ENCODE measurements at regions not wholly inside any gene's neighbourhood (a gene's known extent, or its start where the extent isn't known, plus 50 kb on each side); places are given as distances from the start of the nearest gene placed in this dataset.
A peak's percentile ranks its signal among the peaks of the same experiment; 100 is the strongest.
"Not testable (repeated sequence)": the region's sequence is repeated elsewhere in the genome, so short reads cannot be mapped to it uniquely, and the experiment has no call there.

DNA sequence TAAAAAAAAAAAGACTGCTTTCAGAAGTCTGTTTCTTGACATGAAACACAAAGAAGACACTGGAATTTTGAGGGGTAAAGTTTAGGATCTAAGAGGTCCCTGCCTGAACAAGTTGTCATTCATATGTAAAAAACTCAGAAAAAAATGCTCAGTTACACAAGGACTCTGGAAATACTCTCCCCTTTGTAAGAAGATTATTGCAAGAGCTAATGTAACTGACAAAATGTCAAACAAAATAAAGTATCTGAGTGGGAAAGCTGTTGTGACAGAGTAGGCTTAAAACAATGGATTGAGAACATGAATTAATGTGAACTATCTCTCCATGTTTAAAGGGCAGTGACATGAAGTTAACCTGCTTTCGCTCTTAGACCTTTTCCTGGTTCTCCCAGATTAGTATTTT lies 416.7 kb upstream of the TYRP1 start:
- no peak overlapping the region for H3K27ac ChIP-seq (ENCODE audit: low read depth, low read length)

DNA sequence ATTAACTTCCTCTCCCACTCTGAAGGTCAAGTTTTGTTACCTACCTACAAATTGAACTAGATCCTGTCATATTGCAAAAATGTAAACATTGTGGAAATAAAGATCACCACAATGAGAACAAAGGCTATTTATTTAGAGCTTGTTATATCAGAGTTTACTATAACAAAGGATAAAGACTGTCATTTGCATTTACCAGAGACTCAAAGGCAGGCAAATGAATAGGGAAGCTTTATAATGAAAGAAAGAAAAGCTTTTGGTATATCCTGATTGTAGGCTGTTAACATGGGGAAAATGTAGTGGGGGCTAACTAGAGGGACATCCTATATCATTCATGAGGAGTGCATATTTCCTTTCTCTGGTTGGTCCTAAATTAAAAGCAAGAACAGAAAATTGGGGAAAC lies 403.5 kb upstream of the TYRP1 start:
- H3K27ac ChIP-seq (ENCODE audit: low read depth, low read length) = no peak overlapping the region
- no peaks in the 10 kb centered on the region for H3K9me3 ChIP-seq (ENCODE audit: control insufficient read depth in 5 of 5, low read length in 5 of 5)
- H3K9ac ChIP-seq (ENCODE audit: low read length in 5 of 5) = no peak overlapping the region
- H3K4me1 ChIP-seq (ENCODE audit: control insufficient read depth in 5 of 5, insufficient read depth in 5 of 5, low read length in 5 of 5) = no peaks in the 10 kb centered on the region
- no peaks in the 10 kb centered on the region for H3K27me3 ChIP-seq (ENCODE audit: control insufficient read depth in 5 of 5, insufficient read depth in 4 of 5, low read length in 5 of 5)
- H3K36me3 ChIP-seq (ENCODE audit: control insufficient read depth in 5 of 5, insufficient read depth in 5 of 5, low read length in 5 of 5) = no peaks in the 10 kb centered on the region
- no peak overlapping the region for H3K4me3 ChIP-seq (ENCODE audit: low read depth in 1 of 5, low read length in 5 of 5)

More for the DNA sequence above, 416.7 kb upstream of the TYRP1 start:
- Histone ChIP-seq H3K4me3 (ENCODE audit: low read depth in 1 of 5, low read length in 5 of 5) (no peak overlapping the region), H3K36me3 (ENCODE audit: control insufficient read depth in 5 of 5, insufficient read depth in 5 of 5, low read length in 5 of 5) (no peaks in the 10 kb centered on the region), H3K27me3 (ENCODE audit: control insufficient read depth in 5 of 5, insufficient read depth in 4 of 5, low read length in 5 of 5) (no peaks in the 10 kb centered on the region), H3K9me3 (ENCODE audit: control insufficient read depth in 5 of 5, low read length in 5 of 5) (no peaks in the 10 kb centered on the region), H3K9ac (ENCODE audit: low read length in 5 of 5) (no peak overlapping the region), H3K4me1 (ENCODE audit: control insufficient read depth in 5 of 5, insufficient read depth in 5 of 5, low read length in 5 of 5) (peaks cover 0 to 2% (median 0%) of the 10 kb centered on the region in 5 donors)

DNA sequence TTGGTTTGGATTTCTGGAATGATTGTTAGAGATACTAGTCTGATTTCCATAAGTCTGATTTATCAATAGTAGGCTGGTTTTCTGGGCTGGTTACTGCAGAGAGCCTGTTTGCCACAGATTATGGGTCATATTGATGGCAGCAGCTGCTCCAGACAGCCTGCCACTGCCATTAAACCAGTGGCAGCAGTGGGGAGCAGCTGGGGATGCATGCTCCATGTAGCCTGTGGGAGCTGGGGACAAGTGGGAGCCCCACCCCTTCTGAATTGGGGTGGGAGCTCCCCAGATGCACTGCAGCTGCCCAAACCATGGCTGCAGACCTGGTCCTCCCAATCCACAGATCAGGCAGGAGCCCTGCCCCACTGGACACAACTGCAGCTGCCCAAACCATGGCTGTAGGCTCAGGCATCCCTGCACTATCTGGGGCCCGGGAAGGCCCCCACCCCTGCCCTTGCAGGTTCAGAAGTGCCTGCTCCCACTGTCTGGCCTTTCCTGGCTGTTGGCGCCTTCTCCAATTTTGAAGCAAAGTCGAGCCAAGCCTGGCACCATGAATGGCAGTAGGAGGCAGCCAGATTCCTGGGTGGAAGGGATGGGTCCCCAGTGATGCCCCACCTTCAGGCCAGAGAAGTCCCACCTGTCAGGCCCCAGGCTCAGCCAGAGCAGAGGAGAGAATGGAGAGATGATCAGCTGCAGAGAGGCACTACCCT lies 402.9 kb upstream of the TYRP1 start:
- Histone ChIP-seq H3K9me3 (ENCODE audit: control insufficient read depth in 5 of 5, low read length in 5 of 5) (no peaks in the 10 kb centered on the region), H3K4me1 (ENCODE audit: control insufficient read depth in 5 of 5, insufficient read depth in 5 of 5, low read length in 5 of 5) (no peaks in the 10 kb centered on the region), H3K27ac (ENCODE audit: low read depth, low read length) (no peak overlapping the region), H3K9ac (ENCODE audit: low read length in 5 of 5) (no peak overlapping the region), H3K36me3 (ENCODE audit: control insufficient read depth in 5 of 5, insufficient read depth in 5 of 5, low read length in 5 of 5) (no peaks in the 10 kb centered on the region), H3K27me3 (ENCODE audit: control insufficient read depth in 5 of 5, insufficient read depth in 4 of 5, low read length in 5 of 5) (no peaks in the 10 kb centered on the region), H3K4me3 (ENCODE audit: low read depth in 1 of 5, low read length in 5 of 5) (no peak overlapping the region)

DNA sequence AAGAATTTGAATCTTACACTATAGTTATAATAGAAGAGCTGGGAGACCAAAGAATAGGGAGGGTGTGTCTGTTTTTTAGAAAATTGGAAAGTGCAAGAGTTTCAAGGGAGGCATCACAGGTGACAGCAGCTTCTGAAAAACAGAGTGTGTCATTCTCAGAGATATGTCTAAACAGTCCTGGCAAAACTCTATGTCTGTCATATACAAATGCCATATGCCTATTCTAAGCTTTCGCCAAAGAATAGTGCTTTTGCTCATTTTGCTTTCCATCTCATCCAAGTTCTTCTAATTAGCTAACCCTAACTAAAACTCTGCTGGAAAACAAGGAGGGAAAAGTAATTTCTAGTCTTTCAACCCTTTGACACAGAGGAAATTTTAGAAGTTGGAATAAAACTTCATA lies 388.0 kb upstream of the TYRP1 start:
- Histone ChIP-seq H3K4me1 (ENCODE audit: control insufficient read depth in 5 of 5, insufficient read depth in 5 of 5, low read length in 5 of 5) (peaks cover 0 to 2% (median 0%) of the 10 kb centered on the region in 5 donors), H3K27ac (ENCODE audit: low read depth, low read length) (no peak overlapping the region), H3K36me3 (ENCODE audit: control insufficient read depth in 5 of 5, insufficient read depth in 5 of 5, low read length in 5 of 5) (no peaks in the 10 kb centered on the region), H3K4me3 (ENCODE audit: low read depth in 1 of 5, low read length in 5 of 5) (no peak overlapping the region), H3K9me3 (ENCODE audit: control insufficient read depth in 5 of 5, low read length in 5 of 5) (peaks cover 0 to 6% (median 0%) of the 10 kb centered on the region in 5 donors), H3K9ac (ENCODE audit: low read length in 5 of 5) (no peak overlapping the region), H3K27me3 (ENCODE audit: control insufficient read depth in 5 of 5, insufficient read depth in 4 of 5, low read length in 5 of 5) (no peaks in the 10 kb centered on the region)

DNA sequence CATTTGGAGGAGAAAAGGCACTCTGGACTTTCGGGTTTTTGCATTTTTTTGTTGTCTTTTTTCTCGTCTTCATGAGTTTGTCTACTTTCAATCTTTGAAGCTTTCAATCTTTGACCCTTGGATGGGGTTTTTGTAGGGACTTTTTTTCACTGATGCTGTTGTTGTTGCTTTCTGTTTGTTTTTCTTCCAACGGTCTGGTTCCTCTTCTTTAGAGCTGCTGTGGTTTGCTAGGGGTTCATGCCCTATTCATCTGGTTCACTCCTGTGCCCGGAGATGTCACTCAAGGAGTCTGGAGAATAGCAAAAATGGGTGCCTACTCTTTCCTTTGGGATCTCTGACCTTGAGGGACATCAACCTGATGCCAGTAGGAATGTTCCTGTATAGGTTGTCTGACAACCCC lies 378.6 kb upstream of the TYRP1 start:
- peaks cover 0 to 6% (median 0%) of the 10 kb centered on the region in 5 donors for H3K9me3 ChIP-seq (ENCODE audit: control insufficient read depth in 5 of 5, low read length in 5 of 5)

DNA sequence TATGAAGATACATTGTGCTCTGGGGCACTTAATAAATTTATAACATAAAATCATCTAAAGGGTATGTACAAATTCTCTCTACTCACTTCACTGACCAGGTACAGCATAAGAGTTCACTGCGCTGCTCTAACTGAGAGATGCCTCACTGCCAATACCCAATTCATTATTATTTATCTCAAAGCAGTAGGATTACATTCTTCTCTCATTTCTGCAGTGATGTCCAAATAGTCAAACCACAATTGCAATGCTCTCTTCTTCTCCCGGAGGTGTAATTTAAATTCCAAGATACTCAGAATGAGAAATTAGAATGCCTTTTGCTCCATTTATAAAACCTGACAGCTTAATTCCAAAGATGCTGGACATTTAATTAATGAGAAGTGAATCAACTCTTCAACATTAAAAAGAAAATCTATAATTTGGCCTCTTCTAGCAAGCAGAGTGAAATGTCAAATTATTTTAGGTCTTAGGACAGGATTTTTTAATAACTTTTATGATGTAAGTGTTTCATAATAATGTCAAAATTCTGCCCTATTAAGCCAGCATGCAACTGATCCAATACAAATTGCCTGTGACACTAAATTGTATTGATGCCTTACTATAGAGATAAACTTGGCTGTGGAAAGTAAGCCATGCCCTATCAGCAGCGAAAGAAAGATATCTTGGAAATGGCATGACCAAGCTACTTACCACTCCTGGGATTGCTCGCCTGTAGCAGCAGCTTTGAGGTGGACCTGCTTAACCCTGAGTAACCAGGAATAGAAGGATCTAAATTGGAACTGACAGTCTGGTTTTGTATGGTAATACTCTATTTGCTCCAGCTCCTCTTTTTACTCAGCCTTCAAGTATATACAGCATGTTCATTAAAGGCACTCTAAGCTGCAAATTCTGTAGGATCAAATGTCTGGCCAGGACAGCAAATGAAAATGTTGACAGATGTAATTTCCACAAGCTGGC lies 374.2 kb upstream of the TYRP1 start:
- Histone ChIP-seq H3K4me3 (ENCODE audit: low read depth in 1 of 5, low read length in 5 of 5) (no peak overlapping the region), H3K27ac (ENCODE audit: low read depth, low read length) (no peak overlapping the region), H3K4me1 (ENCODE audit: control insufficient read depth in 5 of 5, insufficient read depth in 5 of 5, low read length in 5 of 5) (peaks cover 0 to 12% (median 0%) of the 10 kb centered on the region in 5 donors), H3K36me3 (ENCODE audit: control insufficient read depth in 5 of 5, insufficient read depth in 5 of 5, low read length in 5 of 5) (no peaks in the 10 kb centered on the region), H3K9me3 (ENCODE audit: control insufficient read depth in 5 of 5, low read length in 5 of 5) (no peaks in the 10 kb centered on the region), H3K27me3 (ENCODE audit: control insufficient read depth in 5 of 5, insufficient read depth in 4 of 5, low read length in 5 of 5) (no peaks in the 10 kb centered on the region), H3K9ac (ENCODE audit: low read length in 5 of 5) (no peak overlapping the region)

More for the DNA sequence above, 378.6 kb upstream of the TYRP1 start:
- H3K9ac ChIP-seq (ENCODE audit: low read length in 5 of 5) = no peak overlapping the region
- no peak overlapping the region for H3K27ac ChIP-seq (ENCODE audit: low read depth, low read length)
- no peaks in the 10 kb centered on the region for H3K27me3 ChIP-seq (ENCODE audit: control insufficient read depth in 5 of 5, insufficient read depth in 4 of 5, low read length in 5 of 5)
- no peaks in the 10 kb centered on the region for H3K36me3 ChIP-seq (ENCODE audit: control insufficient read depth in 5 of 5, insufficient read depth in 5 of 5, low read length in 5 of 5)
- peaks cover 0 to 12% (median 0%) of the 10 kb centered on the region in 5 donors for H3K4me1 ChIP-seq (ENCODE audit: control insufficient read depth in 5 of 5, insufficient read depth in 5 of 5, low read length in 5 of 5)
- no peak overlapping the region for H3K4me3 ChIP-seq (ENCODE audit: low read depth in 1 of 5, low read length in 5 of 5)

DNA sequence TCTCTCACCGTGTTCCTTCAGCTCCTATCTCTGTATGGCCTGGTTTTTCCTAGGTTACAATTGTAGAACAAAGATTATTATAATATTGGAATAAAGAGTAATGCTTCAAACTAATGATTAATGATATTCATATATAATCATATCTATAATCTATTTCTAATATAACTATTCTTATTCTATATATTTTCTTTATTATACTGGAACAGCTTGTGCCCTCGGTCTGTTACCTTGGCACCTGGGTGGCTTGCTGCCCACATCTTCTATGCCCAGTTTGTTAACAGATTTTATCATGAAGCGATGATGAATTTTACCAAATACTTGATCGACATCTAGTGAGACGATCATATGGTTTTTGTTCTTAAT lies 363.6 kb upstream of the TYRP1 start:
- Histone ChIP-seq H3K27ac (ENCODE audit: low read depth, low read length) (no peak overlapping the region), H3K4me1 (ENCODE audit: control insufficient read depth in 5 of 5, insufficient read depth in 5 of 5, low read length in 5 of 5) (peaks cover 0 to 5% (median 4%) of the 10 kb centered on the region in 5 donors), H3K36me3 (ENCODE audit: control insufficient read depth in 5 of 5, insufficient read depth in 5 of 5, low read length in 5 of 5) (no peaks in the 10 kb centered on the region), H3K27me3 (ENCODE audit: control insufficient read depth in 5 of 5, insufficient read depth in 4 of 5, low read length in 5 of 5) (no peaks in the 10 kb centered on the region), H3K9ac (ENCODE audit: low read length in 5 of 5) (no peak overlapping the region), H3K4me3 (ENCODE audit: low read depth in 1 of 5, low read length in 5 of 5) (peak overlapping the region in 1 of 5 donors; percentile 20), H3K9me3 (ENCODE audit: control insufficient read depth in 5 of 5, low read length in 5 of 5) (no peaks in the 10 kb centered on the region)

DNA sequence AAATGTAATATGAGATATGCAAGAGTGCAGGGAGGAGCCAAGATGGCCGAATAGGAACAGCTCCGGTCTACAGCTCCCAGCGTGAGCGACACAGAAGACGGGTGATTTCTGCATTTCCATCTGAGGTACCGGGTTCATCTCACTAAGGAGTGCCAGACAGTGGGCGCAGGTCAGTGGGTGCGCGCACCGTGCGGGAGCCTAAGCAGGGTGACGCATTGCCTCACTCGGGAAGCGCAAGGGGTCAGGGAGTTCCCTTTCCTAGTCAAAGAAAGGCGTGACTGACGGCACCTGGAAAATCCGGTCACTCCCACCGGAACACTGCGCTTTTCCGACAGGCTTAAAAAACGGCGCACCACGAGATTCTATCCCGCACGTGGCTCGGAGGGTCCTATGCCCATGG lies 359.2 kb upstream of the TYRP1 start:
- H3K27ac ChIP-seq (ENCODE audit: low read depth, low read length); H3K9me3 ChIP-seq (ENCODE audit: control insufficient read depth in 5 of 5, low read length in 5 of 5); H3K27me3 ChIP-seq (ENCODE audit: control insufficient read depth in 5 of 5, insufficient read depth in 4 of 5, low read length in 5 of 5); H3K4me3 ChIP-seq (ENCODE audit: low read depth in 1 of 5, low read length in 5 of 5); H3K36me3 ChIP-seq (ENCODE audit: control insufficient read depth in 5 of 5, insufficient read depth in 5 of 5, low read length in 5 of 5); H3K9ac ChIP-seq (ENCODE audit: low read length in 5 of 5); H3K4me1 ChIP-seq (ENCODE audit: control insufficient read depth in 5 of 5, insufficient read depth in 5 of 5, low read length in 5 of 5): not testable (repeated sequence)

DNA sequence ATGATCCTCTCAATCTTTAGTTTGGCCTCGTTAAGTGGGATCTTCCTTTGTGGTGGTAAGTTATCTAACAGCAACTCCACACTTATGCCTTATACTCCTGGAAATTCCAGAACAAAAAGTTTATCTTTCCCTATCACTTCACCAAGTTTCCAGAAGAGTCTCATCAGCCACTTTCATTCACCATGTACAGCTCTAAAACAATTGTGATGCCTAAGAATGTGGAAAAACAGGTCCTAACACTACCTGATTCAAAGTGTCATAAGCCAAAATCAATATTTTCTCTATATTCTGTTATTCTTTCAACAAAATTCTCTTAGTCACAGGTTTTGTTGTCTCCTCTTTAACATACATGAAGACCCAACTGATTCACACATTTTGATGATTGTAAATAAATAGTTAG lies 342.4 kb upstream of the TYRP1 start:
- Histone ChIP-seq H3K27ac (ENCODE audit: low read depth, low read length) (no peak overlapping the region), H3K36me3 (ENCODE audit: control insufficient read depth in 5 of 5, insufficient read depth in 5 of 5, low read length in 5 of 5) (no peaks in the 10 kb centered on the region), H3K4me3 (ENCODE audit: low read depth in 1 of 5, low read length in 5 of 5) (no peak overlapping the region), H3K9ac (ENCODE audit: low read length in 5 of 5) (no peak overlapping the region), H3K27me3 (ENCODE audit: control insufficient read depth in 5 of 5, insufficient read depth in 4 of 5, low read length in 5 of 5) (no peaks in the 10 kb centered on the region), H3K9me3 (ENCODE audit: control insufficient read depth in 5 of 5, low read length in 5 of 5) (no peaks in the 10 kb centered on the region), H3K4me1 (ENCODE audit: control insufficient read depth in 5 of 5, insufficient read depth in 5 of 5, low read length in 5 of 5) (no peaks in the 10 kb centered on the region)

Data from subcutaneous abdominal adipose tissue (tissue), 5 donors.